ENCODE measurements at regions not wholly inside any gene's neighbourhood (a gene's known extent, or its start where the extent isn't known, plus 50 kb on each side); places are given as distances from the start of the nearest gene placed in this dataset.

- Histone ChIP-seq H3K4me3 (ENCODE audit: low read depth, low read length) (no peak overlapping the region), H3K36me3 (ENCODE audit: control insufficient read depth, insufficient read depth, low read length) (no peaks in the 10 kb centered on the region), H3K27me3 (ENCODE audit: control insufficient read depth, insufficient read depth, low read length) (no peaks in the 10 kb centered on the region)
- DNase-seq (ENCODE audit: low read depth) = no peak
- TF ChIP-seq CTCF (IDR thresholded peaks at IDR 0.05; ENCODE audit: insufficient read depth, low read length, poor library complexity, severe bottlenecking) = no peak
Observed at GRCh38 chr16:17901309-17901708, 430.5 kb upstream of the XYLT1 start.

GRCh38 chr16:17899141-17899540, 428.4 kb upstream of the XYLT1 start:
- TF ChIP-seq CTCF (IDR thresholded peaks at IDR 0.05; ENCODE audit: insufficient read depth, low read length, poor library complexity, severe bottlenecking) = no peak
- Histone ChIP-seq H3K27me3 (ENCODE audit: control insufficient read depth, insufficient read depth, low read length) (no peaks in the 10 kb centered on the region), H3K4me3 (ENCODE audit: low read depth, low read length) (no peak overlapping the region), H3K36me3 (ENCODE audit: control insufficient read depth, insufficient read depth, low read length) (no peaks in the 10 kb centered on the region)
- no peak for DNase-seq (ENCODE audit: low read depth)

GRCh38 chr16:17887963-17888362, 417.2 kb upstream of the XYLT1 start:
- Histone ChIP-seq H3K4me3 (ENCODE audit: low read depth, low read length) (no peak overlapping the region), H3K36me3 (ENCODE audit: control insufficient read depth, insufficient read depth, low read length) (no peaks in the 10 kb centered on the region), H3K27me3 (ENCODE audit: control insufficient read depth, insufficient read depth, low read length) (no peaks in the 10 kb centered on the region)
- no peak for DNase-seq (ENCODE audit: low read depth)
- no peak for TF ChIP-seq CTCF (IDR thresholded peaks at IDR 0.05; ENCODE audit: insufficient read depth, low read length, poor library complexity, severe bottlenecking)

- Histone ChIP-seq H3K36me3 (ENCODE audit: control insufficient read depth, insufficient read depth, low read length) (no peaks in the 10 kb centered on the region), H3K27me3 (ENCODE audit: control insufficient read depth, insufficient read depth, low read length) (no peaks in the 10 kb centered on the region), H3K4me3 (ENCODE audit: low read depth, low read length) (no peak overlapping the region)
- no peak for DNase-seq (ENCODE audit: low read depth)
- no peak for TF ChIP-seq CTCF (IDR thresholded peaks at IDR 0.05; ENCODE audit: insufficient read depth, low read length, poor library complexity, severe bottlenecking)
Observed at GRCh38 chr16:17885659-17886207, 415.0 kb upstream of the XYLT1 start.

- TF ChIP-seq CTCF (IDR thresholded peaks at IDR 0.05; ENCODE audit: insufficient read depth, low read length, poor library complexity, severe bottlenecking) = no peak
- Histone ChIP-seq H3K36me3 (ENCODE audit: control insufficient read depth, insufficient read depth, low read length) (no peaks in the 10 kb centered on the region), H3K4me3 (ENCODE audit: low read depth, low read length) (no peak overlapping the region), H3K27me3 (ENCODE audit: control insufficient read depth, insufficient read depth, low read length) (no peaks in the 10 kb centered on the region)
- DNase-seq (ENCODE audit: low read depth) = no peak
Observed at GRCh38 chr16:17877821-17878360, 407.1 kb upstream of the XYLT1 start.

- Histone ChIP-seq H3K4me3 (ENCODE audit: low read depth, low read length) (no peak overlapping the region), H3K36me3 (ENCODE audit: control insufficient read depth, insufficient read depth, low read length) (no peaks in the 10 kb centered on the region), H3K27me3 (ENCODE audit: control insufficient read depth, insufficient read depth, low read length) (no peaks in the 10 kb centered on the region)
- no peak for DNase-seq (ENCODE audit: low read depth)
- no peak for TF ChIP-seq CTCF (IDR thresholded peaks at IDR 0.05; ENCODE audit: insufficient read depth, low read length, poor library complexity, severe bottlenecking)
Observed at GRCh38 chr16:17866996-17867395, 396.2 kb upstream of the XYLT1 start.
